HPDE6-E6E7 (cell line): ENCODE measurements at regions not wholly inside any gene's neighbourhood (a gene's known extent, or its start where the extent isn't known, plus 50 kb on each side); places are given as distances from the start of the nearest gene placed in this dataset.

Experiments used
- DNase-seq: peaks from one replicate; pipeline ENCODE4 v3.0.0; 2011; ENCODE audit warnings: missing footprints; ENCODE audit errors: extremely low spot score

DNA sequence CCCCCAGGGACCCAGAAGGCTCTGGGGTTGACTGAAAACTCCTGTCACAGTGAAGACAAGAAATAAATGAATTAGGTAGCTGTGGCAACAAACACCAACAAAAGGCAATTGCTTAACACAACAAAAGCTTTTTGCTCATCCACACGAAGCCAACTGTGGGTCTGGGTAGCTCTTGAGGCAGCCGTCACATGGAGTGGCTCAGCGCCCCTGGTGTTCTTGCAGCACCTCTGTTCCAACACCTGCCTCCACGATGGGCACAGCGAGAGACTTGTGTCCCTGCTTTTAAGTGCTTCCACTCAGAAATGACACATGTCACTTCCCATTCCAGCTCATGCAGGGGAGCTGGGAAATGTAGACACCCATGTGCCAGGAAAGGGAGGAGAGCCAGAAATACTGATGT, 364.5 kb upstream of the DUSP10 start:
- no peak for DNase-seq

DNA sequence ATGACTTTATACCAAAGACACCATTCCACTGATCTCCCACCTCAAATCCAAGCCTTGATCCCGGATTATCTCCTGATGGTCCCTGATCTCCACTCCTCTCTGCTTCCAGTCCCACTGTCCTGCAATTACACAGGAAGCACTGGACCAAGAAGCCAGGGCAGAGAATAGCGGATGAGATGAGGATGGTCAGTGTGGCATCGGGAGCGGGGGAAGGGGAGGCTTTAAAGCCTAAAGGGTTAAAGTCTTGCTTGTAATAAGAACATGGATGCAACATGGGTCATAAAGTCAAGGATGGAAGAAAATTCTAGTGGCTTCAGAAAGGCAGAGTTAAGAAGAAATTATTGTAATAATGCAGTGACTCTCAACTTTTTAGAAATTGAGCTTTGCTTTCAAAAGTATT, 364.0 kb upstream of the DUSP10 start:
- no peak for DNase-seq

DNA sequence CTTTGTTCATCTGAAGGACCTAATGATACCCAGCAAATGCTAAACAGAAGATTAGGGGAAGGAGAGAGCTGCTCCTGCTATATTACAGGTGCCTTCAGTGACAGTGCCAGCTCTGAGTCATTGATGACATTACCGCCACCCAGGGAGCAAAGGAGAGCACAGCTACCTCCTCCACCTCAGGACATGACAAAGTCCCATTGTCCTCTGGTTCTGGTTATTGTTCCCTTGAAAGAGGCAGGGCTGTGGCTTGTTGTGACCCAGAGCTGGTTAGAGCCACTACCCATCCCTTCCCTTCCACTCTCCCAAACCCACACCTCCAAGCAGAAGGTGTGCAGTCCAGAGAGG, 363.5 kb upstream of the DUSP10 start:
- no peak for DNase-seq

DNA sequence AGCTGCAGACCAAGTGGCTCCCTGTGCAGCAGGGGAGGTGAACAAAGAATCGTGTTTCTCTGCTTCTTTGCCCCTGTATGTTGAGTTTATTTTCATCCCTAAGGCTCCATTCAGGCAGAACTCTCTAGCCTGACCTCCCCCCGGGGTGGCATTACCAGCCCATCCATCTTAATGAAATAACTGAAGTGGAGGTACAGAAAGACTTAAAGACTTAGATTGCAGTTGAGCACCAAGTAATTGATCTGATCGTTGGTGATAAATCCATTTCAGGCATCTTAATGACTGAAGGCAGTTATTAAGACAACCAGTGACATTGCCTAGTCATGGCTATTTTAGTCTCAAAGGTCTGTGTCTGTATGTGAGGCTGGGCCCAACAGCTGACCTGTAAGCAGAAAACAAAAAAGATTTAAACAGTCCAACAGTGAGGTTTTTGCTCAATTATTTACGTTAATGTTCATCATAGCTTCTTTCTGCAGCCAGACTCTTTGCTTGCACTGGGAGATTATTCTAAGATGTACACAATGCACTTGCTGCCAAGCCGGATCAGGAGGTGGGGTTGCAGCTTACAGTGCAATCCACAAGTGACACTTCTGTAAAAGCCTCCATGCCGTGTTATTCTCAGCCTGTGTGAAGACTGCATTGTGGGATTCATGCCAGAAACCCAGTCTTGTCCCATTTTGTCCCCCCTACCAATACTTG, 363.0 kb upstream of the DUSP10 start:
- no peak for DNase-seq

DNA sequence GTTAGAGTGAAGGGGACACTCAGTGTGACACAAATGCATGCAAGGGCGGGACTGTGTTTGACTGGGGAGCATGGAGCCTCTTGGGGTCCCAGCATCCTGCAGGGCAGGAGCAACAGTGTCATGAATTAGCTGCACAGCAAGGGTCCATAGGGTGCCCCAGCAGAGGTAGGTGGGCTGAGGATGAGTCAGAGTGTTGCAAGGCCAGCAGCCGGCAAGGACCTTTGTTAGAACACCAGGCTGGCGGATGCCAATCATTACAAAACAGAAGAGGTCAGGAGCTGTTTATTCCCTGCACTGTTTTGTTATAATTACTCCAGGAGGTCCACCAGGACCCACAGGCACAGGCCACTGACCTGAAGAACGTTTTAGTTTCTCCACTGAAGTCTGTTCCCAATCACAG, 362.2 kb upstream of the DUSP10 start:
- DNase-seq, result no peak

DNA sequence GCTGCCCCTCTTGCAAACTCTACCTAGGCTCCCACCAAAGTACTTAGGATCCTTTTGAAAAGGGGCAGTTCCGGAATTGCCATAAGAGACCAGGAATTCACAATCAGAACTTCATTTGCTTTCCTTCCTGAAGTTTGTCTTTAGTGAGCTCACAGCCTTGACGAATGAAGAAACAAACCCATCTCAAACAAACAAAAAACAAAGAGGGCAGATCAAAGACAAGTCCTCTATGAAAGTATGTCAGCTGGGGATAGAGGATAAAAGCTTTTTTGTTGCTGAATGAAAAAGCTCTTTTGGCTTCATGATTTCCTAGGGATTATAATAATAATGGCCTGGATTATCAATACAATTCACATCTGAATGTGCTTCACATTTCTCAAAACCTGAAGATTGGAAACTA, 357.9 kb upstream of the DUSP10 start:
- no peak for DNase-seq

DNA sequence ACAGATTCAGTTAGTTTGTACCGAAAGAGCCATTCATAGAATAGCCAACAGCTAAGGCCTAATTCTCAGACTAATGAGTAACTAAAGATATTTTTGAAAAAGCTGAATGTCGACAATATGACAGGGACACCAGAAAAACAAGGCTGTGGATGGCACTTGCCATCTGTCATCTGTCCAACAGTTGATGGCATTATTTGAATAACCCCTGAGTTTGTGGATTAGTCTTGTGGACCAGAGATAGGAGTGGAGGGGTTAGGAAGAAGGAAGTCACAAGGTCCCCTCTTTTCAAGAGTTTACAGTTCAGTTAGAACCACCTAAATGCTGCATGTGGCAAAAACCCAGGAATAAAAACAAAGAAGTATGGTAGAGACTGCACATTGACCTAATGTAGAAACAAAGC, 356.5 kb upstream of the DUSP10 start:
- no peak for DNase-seq

DNA sequence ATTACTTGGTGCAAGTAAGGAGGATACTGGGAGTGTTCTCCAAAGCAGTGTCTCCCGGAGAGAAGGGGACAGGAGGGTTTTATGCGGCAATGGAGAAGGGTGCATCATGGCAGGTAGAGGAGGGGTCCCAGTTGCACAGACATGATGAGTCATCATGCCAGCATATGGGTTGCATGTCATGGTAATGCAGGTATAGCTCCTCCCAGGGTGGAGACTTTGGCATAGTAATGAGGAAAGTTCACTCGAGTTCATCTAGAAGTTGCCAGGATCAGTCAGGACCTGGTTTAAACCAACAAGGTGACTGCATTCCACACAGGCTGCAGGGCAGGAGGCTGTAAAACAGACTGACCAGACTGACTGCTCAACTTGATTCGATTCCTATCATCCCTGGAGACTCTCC, 355.7 kb upstream of the DUSP10 start:
- DNase-seq, result no peak

DNA sequence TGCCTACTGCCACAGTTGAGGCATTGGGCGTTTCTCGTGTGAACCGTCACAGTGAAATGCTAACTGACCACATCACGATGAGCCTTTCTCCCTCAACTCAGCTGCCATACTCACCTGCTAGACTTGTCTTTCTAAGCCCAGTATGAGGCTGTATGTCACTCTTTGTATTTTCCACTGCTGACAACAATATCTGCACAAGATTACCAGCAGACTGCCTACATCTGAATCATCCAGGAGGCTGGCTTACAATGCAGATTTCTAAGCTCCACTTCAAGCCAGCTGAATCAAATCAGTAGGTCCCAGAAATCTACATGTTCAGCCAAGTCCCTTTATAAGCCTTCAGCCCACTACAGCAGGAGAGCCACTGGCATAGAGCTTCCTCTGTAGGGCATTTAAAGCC, 355.0 kb upstream of the DUSP10 start:
- no peak for DNase-seq

DNA sequence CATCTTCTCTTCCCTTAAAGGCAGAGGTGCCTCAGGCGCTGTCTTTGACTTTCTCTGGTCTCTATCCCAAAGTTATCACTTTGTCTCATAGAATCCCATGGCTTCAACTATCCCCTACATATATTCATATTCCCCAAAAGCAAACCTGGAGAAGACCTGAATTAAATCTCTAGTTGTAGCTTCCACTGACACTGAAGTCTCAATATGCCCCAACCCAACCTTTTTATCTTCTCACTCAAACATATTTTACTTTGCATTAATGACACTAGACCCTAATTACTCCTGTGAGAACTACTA, 354.5 kb upstream of the DUSP10 start:
- DNase-seq, result no peak

DNA sequence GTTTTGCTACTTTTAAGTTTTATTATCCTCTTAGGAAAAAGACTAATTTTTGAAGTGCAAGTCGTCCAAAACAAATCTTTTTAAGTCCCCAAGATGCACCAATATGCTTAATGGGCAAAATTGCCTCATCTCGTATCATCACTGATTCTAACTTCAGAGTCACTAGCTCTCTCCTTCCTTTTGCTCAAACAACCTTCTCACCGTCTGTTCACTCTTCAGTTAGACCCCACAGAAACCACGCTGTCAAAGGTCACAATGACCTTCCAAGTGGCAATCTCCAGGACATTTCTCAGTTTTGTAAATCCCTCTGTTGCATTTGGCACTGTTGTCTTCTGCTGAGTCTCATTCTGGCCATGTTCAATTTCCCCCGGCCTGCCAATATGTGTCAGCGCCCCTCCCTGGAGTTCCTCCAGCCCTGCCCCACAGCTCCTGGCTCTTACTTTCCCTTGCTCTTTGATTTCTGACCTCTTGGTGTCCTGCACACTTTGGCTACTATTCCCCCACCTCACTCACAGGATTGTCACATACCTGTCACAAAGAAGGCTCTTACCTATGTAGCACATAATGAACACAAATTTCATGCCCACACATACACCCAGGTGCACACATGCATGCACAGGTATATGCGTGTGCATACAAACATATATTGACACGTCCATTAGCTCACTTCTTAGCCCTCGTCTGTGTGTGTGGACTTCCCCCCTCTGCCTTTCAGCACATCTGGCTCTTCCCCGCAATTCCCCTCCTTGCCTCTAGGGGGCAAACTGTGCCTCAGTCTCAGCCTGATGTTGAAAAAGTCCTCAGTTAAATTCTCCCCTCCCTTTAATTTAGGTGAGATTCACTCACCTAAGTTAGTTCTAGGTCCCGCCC, 354.0 kb upstream of the DUSP10 start:
- peak; percentile 17 for DNase-seq

DNA sequence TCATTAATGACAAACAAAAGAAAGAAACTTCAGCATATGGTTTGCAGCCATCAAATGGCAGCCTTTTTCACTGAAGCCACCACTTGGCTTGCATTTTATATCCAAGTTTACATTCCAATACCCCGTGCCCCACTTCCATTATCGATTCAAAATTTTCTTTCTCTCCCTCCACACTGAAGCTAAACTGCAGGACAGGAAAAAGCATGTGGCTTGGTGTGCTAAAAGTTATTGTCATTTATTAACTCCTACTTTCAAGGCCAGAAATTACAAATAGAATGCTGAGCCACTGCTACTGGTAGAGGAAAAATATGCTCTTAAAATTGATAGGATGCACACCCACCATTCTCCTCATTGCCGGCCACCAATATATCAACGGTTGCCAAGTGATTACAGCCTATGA, 351.6 kb upstream of the DUSP10 start:
- DNase-seq, result no peak

DNA sequence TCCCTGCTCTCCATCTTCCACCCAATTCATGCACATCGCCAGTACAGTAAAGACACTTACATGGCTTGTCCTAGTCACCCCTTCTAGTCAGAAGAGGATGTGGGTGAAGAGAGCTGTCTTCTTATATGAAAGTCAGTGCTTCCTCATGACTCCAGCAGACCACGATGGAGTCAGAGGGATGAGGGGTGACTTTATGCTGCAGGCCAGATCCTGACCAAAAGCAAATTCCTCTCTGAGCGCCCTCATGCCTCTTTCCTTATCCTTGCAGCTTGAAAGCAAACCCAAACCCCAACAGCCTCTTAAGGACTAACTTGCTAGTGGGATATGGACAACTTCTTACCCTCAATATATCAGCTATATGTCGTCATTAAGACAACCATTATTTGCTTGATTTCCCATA, 348.2 kb upstream of the DUSP10 start:
- DNase-seq, result no peak

DNA sequence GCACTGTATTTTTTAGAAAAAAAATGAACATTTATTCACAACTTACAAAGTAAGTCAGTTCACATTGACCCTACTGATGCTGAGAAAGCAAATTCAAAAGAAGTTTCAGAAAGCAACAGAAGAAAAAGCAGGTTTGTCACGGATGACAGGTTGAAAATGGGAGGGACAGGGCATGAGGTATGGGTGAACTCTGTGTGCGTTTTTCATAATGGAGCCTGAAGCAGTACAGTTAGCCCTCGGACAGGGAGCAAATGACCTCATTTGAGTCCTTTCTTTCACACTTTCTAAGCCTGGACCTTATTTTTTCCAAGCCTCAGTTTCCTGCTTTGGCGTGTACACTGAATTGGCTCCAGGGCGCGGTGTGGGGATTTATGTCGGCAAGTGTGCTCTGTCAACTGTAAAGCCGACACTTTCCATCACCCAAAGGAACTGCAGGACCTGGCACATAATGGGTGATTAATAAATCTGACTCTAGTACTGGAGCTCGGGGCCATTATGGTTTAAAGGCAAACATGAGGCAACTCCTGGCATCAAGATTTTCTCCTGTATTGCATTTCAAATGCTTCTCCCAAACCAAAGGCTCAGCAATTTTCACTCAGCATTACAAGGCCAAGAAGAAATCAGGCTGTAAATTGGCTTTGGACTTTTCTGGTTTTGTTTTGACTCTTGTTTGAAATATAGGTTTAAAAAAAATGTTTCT, 345.5 kb upstream of the DUSP10 start:
- no peak for DNase-seq

DNA sequence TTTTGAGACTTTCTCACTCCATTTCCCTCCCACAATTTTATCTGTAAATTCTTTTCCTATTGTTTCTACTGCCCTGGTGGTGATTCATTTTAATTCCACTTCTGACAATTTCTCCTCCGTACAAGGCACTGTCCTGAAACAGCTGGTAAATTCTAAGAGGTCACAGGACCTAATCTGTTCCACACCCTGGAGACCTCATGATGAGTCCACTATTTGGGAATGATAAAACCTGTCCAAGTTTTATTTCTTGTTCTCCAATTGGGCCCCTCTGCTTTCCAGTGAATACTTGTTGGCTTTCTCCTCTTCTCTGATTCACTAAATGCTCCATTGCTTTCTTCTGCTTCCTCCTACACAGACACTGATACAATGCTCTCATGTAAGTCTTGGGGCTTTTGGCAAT, 343.1 kb upstream of the DUSP10 start:
- no peak for DNase-seq

DNA sequence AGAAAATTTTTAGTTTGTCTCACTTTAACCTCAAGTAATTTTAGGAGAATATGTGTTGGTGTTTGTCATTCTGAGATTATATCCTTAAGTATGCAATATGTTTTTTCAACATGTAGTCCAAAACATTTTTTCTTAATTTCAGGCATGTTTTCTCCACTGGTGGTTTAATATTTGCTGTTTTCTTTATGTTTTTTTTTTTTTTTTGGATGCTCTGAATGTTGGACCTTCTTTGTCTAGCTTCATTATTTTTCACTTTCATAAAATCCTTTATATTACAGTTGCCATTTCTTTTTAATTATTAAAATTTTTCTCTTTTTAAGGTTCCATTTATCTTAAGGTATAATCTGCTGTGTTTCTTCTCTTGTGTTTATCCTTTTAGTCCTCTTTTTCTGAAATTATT, 342.2 kb upstream of the DUSP10 start:
- DNase-seq, result no peak

DNA sequence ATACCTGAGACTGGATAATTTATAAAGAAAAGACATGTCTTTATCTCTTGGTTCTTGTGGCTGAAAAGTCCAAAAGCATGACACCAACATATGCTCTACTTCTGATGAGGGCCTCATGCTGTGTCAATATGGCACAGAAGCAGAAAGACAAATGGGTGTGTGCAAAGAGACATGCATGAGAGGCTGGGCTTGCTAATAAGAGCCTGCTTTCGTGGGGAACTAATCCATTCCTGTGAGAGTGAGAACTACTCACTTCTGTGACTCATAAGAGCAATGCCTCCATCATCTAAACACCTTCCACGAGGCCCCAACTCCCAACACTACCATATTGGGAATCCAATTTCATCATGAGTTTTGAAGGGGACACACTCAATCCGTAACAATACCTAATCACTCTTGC, 340.0 kb upstream of the DUSP10 start:
- DNase-seq, result no peak

DNA sequence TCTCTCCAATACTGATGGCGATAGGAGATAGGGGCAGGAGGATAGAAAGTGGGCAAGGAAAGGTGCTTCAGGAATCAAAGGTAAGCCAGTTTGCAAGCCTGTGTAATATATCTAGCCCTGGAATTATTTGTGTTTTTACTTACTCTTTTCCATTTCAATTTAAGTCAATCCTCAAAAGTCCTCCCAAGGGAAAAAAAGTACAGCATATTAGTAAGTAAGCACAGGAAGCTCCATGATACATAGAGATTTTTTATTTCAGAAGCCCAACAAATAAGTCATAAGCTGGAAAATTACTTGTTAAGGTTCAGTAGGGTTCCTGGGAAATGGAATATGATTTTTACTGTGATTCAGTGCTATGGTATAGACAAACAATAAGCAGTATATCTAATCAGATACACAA, 337.7 kb upstream of the DUSP10 start:
- no peak for DNase-seq

DNA sequence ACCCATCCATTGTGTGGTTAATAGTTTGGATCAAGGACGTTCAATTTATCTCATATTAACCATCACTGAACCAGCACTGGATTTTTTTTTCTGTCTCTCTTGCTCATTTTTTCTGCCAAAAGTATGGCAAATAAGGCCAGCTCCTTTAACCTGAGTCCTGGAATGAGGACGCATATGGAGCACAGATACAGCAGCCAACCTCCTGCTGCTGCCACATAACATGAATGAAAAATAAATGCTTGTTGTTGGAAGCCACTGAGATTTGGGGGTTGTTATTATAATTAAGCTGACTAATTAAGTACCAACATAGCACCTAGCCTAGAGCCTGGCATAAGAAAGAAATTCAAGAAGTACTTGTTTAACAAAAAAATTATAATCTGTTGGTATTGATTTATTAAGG, 335.3 kb upstream of the DUSP10 start:
- no peak for DNase-seq

DNA sequence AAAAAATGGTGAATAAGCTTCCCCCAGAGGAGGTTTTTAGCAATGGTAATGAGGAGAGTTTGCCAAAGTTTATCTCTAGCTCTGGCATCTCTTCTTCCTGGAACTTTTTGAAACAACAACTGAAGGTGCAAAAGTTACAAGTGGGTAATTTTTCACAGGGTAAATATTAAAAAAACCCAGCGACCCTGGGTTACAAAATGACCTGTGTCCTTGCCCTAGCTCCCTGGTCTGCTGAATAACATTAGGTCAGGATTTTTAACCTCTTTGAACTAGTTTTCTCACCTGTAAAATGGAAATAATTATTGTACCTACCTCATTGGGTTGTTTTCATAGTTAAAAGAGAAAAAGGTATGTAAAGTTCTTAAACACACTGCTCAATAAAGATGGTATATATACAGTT, 332.4 kb upstream of the DUSP10 start:
- DNase-seq, result no peak

DNA sequence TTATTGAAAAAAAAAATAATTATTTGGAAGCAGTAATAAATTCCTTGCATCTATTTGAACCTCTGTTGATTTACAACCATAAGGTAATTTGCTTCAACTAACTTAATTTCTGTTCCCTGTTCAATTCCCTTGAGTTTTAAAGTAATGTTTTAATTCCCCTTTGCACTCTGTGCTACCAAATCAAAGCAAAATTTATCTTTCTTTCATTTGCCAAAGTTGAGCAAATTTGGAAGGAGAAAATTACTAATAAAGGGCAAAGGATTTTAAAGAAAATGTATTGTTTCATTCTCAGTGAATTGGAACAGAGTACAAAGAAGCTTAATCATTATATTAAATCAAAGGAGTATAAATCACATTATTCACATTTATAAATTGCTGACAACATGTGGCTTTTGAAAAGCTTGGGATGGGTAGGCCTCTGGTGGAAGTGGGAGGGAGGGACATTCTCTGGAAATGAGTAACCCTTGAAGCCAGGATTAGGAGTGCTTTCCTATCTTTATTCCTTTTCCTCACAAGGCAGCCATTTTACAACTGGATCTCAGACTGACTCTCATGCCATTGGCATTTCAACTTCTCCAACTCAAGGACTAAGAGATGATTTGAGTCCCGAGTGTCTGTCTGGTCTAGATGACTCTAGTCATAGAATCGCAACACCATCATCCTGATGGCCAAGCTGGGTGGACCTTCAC, 331.6 kb upstream of the DUSP10 start:
- no peak for DNase-seq

DNA sequence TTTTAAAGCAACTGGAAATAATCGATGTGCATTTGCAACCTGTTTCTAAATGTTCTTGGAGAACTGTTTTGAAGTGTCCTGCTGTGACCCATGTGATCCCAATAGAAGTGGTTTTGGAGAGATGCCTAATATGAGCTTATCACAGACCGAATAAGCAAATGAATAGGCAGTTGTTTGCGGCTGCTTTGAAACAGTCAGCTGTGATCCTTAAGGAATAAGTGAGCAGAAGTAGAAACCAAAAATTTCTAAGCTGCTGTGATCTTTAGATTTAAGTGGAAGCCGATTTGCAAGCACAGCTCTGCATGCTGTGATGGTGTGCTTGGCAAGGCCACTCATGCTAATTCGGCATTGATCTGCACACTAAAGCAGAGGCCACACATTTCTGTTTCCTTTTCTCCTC, 329.5 kb upstream of the DUSP10 start:
- no peak for DNase-seq

DNA sequence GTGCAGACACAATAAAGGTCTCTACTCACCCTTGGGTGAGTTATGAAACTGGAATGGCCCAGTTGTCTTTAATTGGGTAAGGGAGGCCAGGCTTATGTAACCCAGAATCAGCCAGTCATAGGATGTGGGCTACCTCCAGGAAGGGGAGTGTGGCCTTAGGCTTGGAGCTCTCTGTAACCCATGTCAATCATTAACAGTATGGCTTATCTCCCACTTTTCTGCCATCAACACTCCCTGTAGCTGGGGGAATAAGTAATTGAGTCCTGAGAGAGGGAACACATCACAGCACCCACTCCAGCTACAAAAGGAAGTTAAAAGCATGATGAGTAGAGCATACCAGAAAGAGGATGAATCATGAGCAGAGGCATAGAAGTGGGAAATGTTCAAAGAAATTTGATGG, 327.0 kb upstream of the DUSP10 start:
- no peak for DNase-seq
